ENCODE measurements at regions not wholly inside any gene's neighbourhood (a gene's known extent, or its start where the extent isn't known, plus 50 kb on each side); places are given as distances from the start of the nearest gene placed in this dataset.

DNA sequence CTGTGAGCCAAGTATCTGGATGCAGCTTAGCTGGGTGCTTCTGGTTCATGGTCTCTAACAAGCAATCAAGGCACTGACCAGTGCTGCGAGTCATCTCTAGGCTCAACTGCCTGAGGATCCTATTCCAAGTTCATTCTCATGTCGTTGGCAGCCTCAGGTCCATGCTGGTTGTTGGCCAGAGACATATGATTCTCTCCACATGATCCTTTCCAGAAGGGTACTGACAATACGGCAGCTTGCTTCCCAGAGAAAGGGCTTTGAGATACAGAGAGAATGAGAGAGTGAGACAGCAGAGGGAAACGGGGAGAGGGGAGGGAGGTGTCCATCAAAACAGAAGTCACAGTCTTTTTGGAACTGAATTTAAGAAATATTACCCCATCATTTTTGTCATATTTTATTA lies 405.6 kb downstream of the XPNPEP1 start:
- TF ChIP-seq, protein P1, sequence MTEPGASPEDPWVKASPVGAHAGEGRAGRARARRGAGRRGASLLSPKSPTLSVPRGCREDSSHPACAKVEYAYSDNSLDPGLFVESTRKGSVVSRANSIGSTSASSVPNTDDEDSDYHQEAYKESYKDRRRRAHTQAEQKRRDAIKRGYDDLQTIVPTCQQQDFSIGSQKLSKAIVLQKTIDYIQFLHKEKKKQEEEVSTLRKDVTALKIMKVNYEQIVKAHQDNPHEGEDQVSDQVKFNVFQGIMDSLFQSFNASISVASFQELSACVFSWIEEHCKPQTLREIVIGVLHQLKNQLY (CRISPR knock-in tag; IDR thresholded peaks at IDR 0.05): no peak
- TF ChIP-seq, protein P2, sequence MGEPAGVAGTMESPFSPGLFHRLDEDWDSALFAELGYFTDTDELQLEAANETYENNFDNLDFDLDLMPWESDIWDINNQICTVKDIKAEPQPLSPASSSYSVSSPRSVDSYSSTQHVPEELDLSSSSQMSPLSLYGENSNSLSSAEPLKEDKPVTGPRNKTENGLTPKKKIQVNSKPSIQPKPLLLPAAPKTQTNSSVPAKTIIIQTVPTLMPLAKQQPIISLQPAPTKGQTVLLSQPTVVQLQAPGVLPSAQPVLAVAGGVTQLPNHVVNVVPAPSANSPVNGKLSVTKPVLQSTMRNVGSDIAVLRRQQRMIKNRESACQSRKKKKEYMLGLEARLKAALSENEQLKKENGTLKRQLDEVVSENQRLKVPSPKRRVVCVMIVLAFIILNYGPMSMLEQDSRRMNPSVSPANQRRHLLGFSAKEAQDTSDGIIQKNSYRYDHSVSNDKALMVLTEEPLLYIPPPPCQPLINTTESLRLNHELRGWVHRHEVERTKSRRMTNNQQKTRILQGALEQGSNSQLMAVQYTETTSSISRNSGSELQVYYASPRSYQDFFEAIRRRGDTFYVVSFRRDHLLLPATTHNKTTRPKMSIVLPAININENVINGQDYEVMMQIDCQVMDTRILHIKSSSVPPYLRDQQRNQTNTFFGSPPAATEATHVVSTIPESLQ (CRISPR knock-in tag; IDR thresholded peaks at IDR 0.05): no peak
- no peak for TF ChIP-seq SP1 (CRISPR knock-in tag; conservative IDR thresholded peaks at IDR 0.05)

All from WTC11 (cell line).